ENCODE measurements at regions not wholly inside any gene's neighbourhood (a gene's known extent, or its start where the extent isn't known, plus 50 kb on each side); places are given as distances from the start of the nearest gene placed in this dataset.

- TF ChIP-seq HMGXB4 (CRISPR knock-in tag; IDR thresholded peaks at IDR 0.05; ENCODE audit: borderline replicate concordance) = no peak
- no peak for TF ChIP-seq ELK1 (IDR thresholded peaks at IDR 0.05; ENCODE audit: low read depth, low read length)
- no peak for TF ChIP-seq CBX2 (IDR thresholded peaks at IDR 0.05; ENCODE audit: borderline replicate concordance, low read depth)
- TF ChIP-seq CTCF (IDR thresholded peaks at IDR 0.05) = no peak
- TF ChIP-seq MAZ (IDR thresholded peaks at IDR 0.05; ENCODE audit: borderline replicate concordance, low read depth, low read length) = no peak
- TF ChIP-seq CHD2 (IDR thresholded peaks at IDR 0.05; ENCODE audit: low read length, partially characterized antibody) = no peak
These were observed 58.5 kb upstream of the ANKRD17 start (continued) for GRCh38 chr4:73317092-73317491.

GRCh38 chr4:73315091-73315490 lies 56.5 kb upstream of the ANKRD17 start:
- FAIRE-seq (no peak), DNase-seq (ENCODE audit: low read depth in 1 of 2, low spot score in 1 of 2) (no peak), ATAC-seq (no peak)
- ChIA-PET POLR2A (interaction anchor here (1.5 kb wide), 1 partner anchor 56 kb away, joined by 10 read pairs; the partner anchor contains the start of gene ANKRD17), CTCF (interaction anchor here (1.1 kb wide), 1 partner anchor 279 kb away, joined by 3 read pairs; no protein-coding TSS in a partner anchor)
- no peak overlapping the region for H3K27ac ChIP-seq
- no peak overlapping the region for H3K4me3 ChIP-seq
- 57% methylated on average over 2 of the region's 2 CpGs for WGBS (ENCODE audit: missing lambda C conversion rate)
- H3K4me1 ChIP-seq = no peaks in the 10 kb centered on the region; the same call in 2 of the 3 replicates
- H3K9me3 ChIP-seq = 0 out of 3 replicates have a peak, but pooled peaks cover 4% of the 10 kb centered on the region
- TF ChIP-seq MAFK (IDR thresholded peaks at IDR 0.05; ENCODE audit: partially characterized antibody) = no peak
- TF ChIP-seq HDAC2 (IDR thresholded peaks at IDR 0.05) = no peak
- no peak for TF ChIP-seq NR3C1 (IDR thresholded peaks at IDR 0.05)
- no peak for TF ChIP-seq POLR2AphosphoS2 (conservative IDR thresholded peaks at IDR 0.05; ENCODE audit: low read length)
- TF ChIP-seq MAZ (IDR thresholded peaks at IDR 0.05; ENCODE audit: borderline replicate concordance, low read depth, low read length) = no peak
- TF ChIP-seq REST (IDR thresholded peaks at IDR 0.05) = no peak
- TF ChIP-seq PHF8 (IDR thresholded peaks at IDR 0.05; ENCODE audit: borderline replicate concordance, low read depth) = no peak
- TF ChIP-seq RFX5 (IDR thresholded peaks at IDR 0.05) = no peak
- TF ChIP-seq EHMT2 (IDR thresholded peaks at IDR 0.05; ENCODE audit: low read depth) = no peak
- no peak for TF ChIP-seq TP53 (CRISPR knock-in tag; IDR thresholded peaks at IDR 0.05)
- TF ChIP-seq TFCP2L1 (CRISPR knock-in tag; IDR thresholded peaks at IDR 0.05) = no peak
- no peak for TF ChIP-seq KDM5A (IDR thresholded peaks at IDR 0.05)
- no peak for TF ChIP-seq SMC3 (IDR thresholded peaks at IDR 0.05)
- no peak for TF ChIP-seq ELK1 (IDR thresholded peaks at IDR 0.05; ENCODE audit: low read depth, low read length)
- no peak overlapping the region for H3K4me2 ChIP-seq

Data from A549 (cell line).